ENCODE measurements at regions not wholly inside any gene's neighbourhood (a gene's known extent, or its start where the extent isn't known, plus 50 kb on each side); places are given as distances from the start of the nearest gene placed in this dataset.

DNA sequence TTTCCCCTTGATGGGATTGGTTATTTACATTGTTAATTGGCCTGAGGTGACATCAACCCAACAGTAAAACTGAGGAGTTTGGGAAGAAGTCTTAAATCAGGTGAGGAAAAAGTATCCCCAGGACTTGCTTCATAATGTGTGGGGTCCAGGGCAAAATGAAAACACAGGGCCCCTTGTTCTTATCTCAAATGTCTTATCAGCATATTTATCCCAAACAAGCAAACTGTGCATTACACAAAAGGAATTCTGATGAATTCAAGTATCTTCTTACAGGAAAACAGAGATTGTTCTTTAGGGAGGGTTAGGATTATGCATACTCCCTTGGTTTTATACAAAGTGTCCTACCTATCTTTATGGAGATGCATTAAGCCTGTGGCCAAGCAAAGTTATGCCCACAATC, 178.4 kb downstream of the SPTSSA start:
- no peaks in the 10 kb centered on the region for H3K9me3 ChIP-seq (ENCODE audit: control insufficient read depth, insufficient read depth, low read depth, low read length)
- H3K36me3 ChIP-seq (ENCODE audit: control insufficient read depth, insufficient read depth, low read length), result no peaks in the 10 kb centered on the region
- H3K4me3 ChIP-seq (replicated peaks in 1 of 4; ENCODE audit: control extremely low read depth in 1 of 4, insufficient read depth in 1 of 4, low read depth in 3 of 4, low read length in 4 of 4), result no peak overlapping the region
- H3K79me2 ChIP-seq (ENCODE audit: control insufficient read depth, insufficient read depth, low read length), result no peaks in the 10 kb centered on the region
- no peaks in the 10 kb centered on the region for H4K20me1 ChIP-seq (ENCODE audit: control insufficient read depth, extremely low read depth, insufficient read depth, low read length)
- H2AFZ ChIP-seq (ENCODE audit: low read length), result no peak overlapping the region
- no peak overlapping the region for H3K4me2 ChIP-seq (ENCODE audit: extremely low read depth, insufficient read depth, low read length)
- DNase-seq (ENCODE audit: low read depth in 2 of 2), result no peak
- TF ChIP-seq, protein P1, sequence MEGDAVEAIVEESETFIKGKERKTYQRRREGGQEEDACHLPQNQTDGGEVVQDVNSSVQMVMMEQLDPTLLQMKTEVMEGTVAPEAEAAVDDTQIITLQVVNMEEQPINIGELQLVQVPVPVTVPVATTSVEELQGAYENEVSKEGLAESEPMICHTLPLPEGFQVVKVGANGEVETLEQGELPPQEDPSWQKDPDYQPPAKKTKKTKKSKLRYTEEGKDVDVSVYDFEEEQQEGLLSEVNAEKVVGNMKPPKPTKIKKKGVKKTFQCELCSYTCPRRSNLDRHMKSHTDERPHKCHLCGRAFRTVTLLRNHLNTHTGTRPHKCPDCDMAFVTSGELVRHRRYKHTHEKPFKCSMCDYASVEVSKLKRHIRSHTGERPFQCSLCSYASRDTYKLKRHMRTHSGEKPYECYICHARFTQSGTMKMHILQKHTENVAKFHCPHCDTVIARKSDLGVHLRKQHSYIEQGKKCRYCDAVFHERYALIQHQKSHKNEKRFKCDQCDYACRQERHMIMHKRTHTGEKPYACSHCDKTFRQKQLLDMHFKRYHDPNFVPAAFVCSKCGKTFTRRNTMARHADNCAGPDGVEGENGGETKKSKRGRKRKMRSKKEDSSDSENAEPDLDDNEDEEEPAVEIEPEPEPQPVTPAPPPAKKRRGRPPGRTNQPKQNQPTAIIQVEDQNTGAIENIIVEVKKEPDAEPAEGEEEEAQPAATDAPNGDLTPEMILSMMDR (conservative IDR thresholded peaks at IDR 0.05 in 1 of 2, IDR thresholded peaks at IDR 0.05 in 1 of 2; ENCODE audit: low read depth in 1 of 2, low read length in 2 of 2), result no peak
- no peak for TF ChIP-seq EZH2 (IDR thresholded peaks at IDR 0.05; ENCODE audit: low read length, missing control alignments)
- no peak overlapping the region for H3K9ac ChIP-seq (ENCODE audit: insufficient read depth, low read length)
- no peaks in the 10 kb centered on the region for H3K27me3 ChIP-seq (ENCODE audit: control insufficient read depth, insufficient read depth, low read length)
- no peaks in the 10 kb centered on the region for H3K4me1 ChIP-seq (ENCODE audit: control insufficient read depth, extremely low read depth, insufficient read depth, low read length)
- H3K27ac ChIP-seq (ENCODE audit: insufficient read depth, low read length), result no peak overlapping the region

- no peak overlapping the region for H2AFZ ChIP-seq (ENCODE audit: low read length)
- no peak overlapping the region for H3K4me2 ChIP-seq (ENCODE audit: extremely low read depth, insufficient read depth, low read length)
- H3K4me3 ChIP-seq (replicated peaks in 1 of 4; ENCODE audit: control extremely low read depth in 1 of 4, insufficient read depth in 1 of 4, low read depth in 3 of 4, low read length in 4 of 4), result no peak overlapping the region
- no peak overlapping the region for H3K9ac ChIP-seq (ENCODE audit: insufficient read depth, low read length)
- no peak overlapping the region for H3K27ac ChIP-seq (ENCODE audit: insufficient read depth, low read length)
- TF ChIP-seq EZH2 (IDR thresholded peaks at IDR 0.05; ENCODE audit: low read length, missing control alignments), result no peak
- TF ChIP-seq, protein P1 (conservative IDR thresholded peaks at IDR 0.05 in 1 of 2, IDR thresholded peaks at IDR 0.05 in 1 of 2; ENCODE audit: low read depth in 1 of 2, low read length in 2 of 2), result no peak
- no peaks in the 10 kb centered on the region for H3K36me3 ChIP-seq (ENCODE audit: control insufficient read depth, insufficient read depth, low read length)
- H4K20me1 ChIP-seq (ENCODE audit: control insufficient read depth, extremely low read depth, insufficient read depth, low read length), result no peaks in the 10 kb centered on the region
- no peaks in the 10 kb centered on the region for H3K79me2 ChIP-seq (ENCODE audit: control insufficient read depth, insufficient read depth, low read length)
- H3K4me1 ChIP-seq (ENCODE audit: control insufficient read depth, extremely low read depth, insufficient read depth, low read length), result no peaks in the 10 kb centered on the region
- DNase-seq (ENCODE audit: low read depth in 2 of 2), result no peak
- no peaks in the 10 kb centered on the region for H3K27me3 ChIP-seq (ENCODE audit: control insufficient read depth, insufficient read depth, low read length)
- H3K9me3 ChIP-seq (ENCODE audit: control insufficient read depth, insufficient read depth, low read depth, low read length), result no peaks in the 10 kb centered on the region
Observed at GRCh38 chr14:34277191-34277590, 184.8 kb downstream of the SPTSSA start.

DNA sequence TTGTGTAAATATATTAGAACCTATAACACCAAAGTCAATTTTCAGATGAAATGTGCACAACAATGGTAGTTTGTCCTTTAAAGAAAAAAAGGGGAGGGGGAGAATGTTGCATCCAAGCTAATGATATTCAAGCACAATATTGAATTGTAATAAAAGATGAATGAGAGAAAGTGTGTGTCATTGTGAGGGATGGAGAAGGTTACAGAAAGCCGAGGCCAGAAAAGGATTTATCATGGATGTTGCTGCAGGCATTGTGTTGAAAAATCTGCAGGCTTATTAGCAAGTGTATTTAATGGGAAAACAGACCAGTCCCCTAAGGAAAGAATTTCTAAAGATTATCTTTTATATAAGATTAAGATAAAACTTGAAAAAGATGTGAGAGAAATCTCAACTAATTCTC, 186.5 kb downstream of the SPTSSA start:
- Histone ChIP-seq H3K9me3 (ENCODE audit: control insufficient read depth, insufficient read depth, low read depth, low read length) (no peaks in the 10 kb centered on the region), H3K27ac (ENCODE audit: insufficient read depth, low read length) (no peak overlapping the region), H3K4me1 (ENCODE audit: control insufficient read depth, extremely low read depth, insufficient read depth, low read length) (no peaks in the 10 kb centered on the region), H3K36me3 (ENCODE audit: control insufficient read depth, insufficient read depth, low read length) (no peaks in the 10 kb centered on the region), H4K20me1 (ENCODE audit: control insufficient read depth, extremely low read depth, insufficient read depth, low read length) (no peaks in the 10 kb centered on the region), H3K4me3 (replicated peaks in 1 of 4; ENCODE audit: control extremely low read depth in 1 of 4, insufficient read depth in 1 of 4, low read depth in 3 of 4, low read length in 4 of 4) (no peak overlapping the region), H3K27me3 (ENCODE audit: control insufficient read depth, insufficient read depth, low read length) (no peaks in the 10 kb centered on the region), H3K9ac (ENCODE audit: insufficient read depth, low read length) (no peak overlapping the region), H2AFZ (ENCODE audit: low read length) (no peak overlapping the region), H3K79me2 (ENCODE audit: control insufficient read depth, insufficient read depth, low read length) (no peaks in the 10 kb centered on the region), H3K4me2 (ENCODE audit: extremely low read depth, insufficient read depth, low read length) (no peak overlapping the region)
- DNase-seq (ENCODE audit: low read depth in 2 of 2), result no peak
- no peak for TF ChIP-seq EZH2 (IDR thresholded peaks at IDR 0.05; ENCODE audit: low read length, missing control alignments)
- TF ChIP-seq, protein P1 (conservative IDR thresholded peaks at IDR 0.05 in 1 of 2, IDR thresholded peaks at IDR 0.05 in 1 of 2; ENCODE audit: low read depth in 1 of 2, low read length in 2 of 2), result no peak
